ENCODE measurements at regions not wholly inside any gene's neighbourhood (a gene's known extent, or its start where the extent isn't known, plus 50 kb on each side); places are given as distances from the start of the nearest gene placed in this dataset.

GRCh38 chr12:124393414-124393790 is 98.5 kb downstream of the RFLNA start:
- peaks cover 36 to 56% of the 10 kb centered on the region in 2 donors for H3K4me1 Mint-ChIP-seq
- no peak for TF ChIP-seq CTCF (IDR thresholded peaks at IDR 0.05)
- H3K9me3 ChIP-seq (ENCODE audit: control insufficient read depth, insufficient read depth, low read length), result no peaks in the 10 kb centered on the region
- no peaks in the 10 kb centered on the region for H3K9me3 Mint-ChIP-seq
- H3K27ac ChIP-seq (ENCODE audit: low read length), result no peak overlapping the region
- no peaks in the 10 kb centered on the region for H3K27me3 ChIP-seq (ENCODE audit: control insufficient read depth, insufficient read depth, low read length)
- no peak for DNase-seq
- peaks cover 53% of the 10 kb centered on the region for H3K4me1 ChIP-seq (ENCODE audit: control insufficient read depth, insufficient read depth, low read length)
- no peaks in the 10 kb centered on the region for H3K27me3 Mint-ChIP-seq (ENCODE audit: low read depth in 2 of 2)
- no peak for ATAC-seq
- peaks cover 21% of the 10 kb centered on the region for H3K36me3 ChIP-seq (ENCODE audit: control insufficient read depth, insufficient read depth, low read length)
- H3K4me3 ChIP-seq (ENCODE audit: low read length), result no peak overlapping the region
- intact Hi-C loops (cut with micrococcal nuclease), result no loop called here
- WGBS (ENCODE audit: insufficient coverage), result 84% methylated on average over 3 of the region's 3 CpGs
- no peaks in the 10 kb centered on the region for H3K36me3 Mint-ChIP-seq
- H3K4me3 Mint-ChIP-seq, result no peak overlapping the region
- no peak overlapping the region for H3K27ac Mint-ChIP-seq

- DNase-seq (no peak), ATAC-seq (no peak)
- Histone ChIP-seq H3K36me3 (ENCODE audit: control insufficient read depth, insufficient read depth, low read length) (peaks cover 19% of the 10 kb centered on the region), H3K27ac (ENCODE audit: low read length) (no peak overlapping the region), H3K9me3 (ENCODE audit: control insufficient read depth, insufficient read depth, low read length) (no peaks in the 10 kb centered on the region), H3K4me3 (ENCODE audit: low read length) (no peak overlapping the region), H3K4me1 (ENCODE audit: control insufficient read depth, insufficient read depth, low read length) (peaks cover 59% of the 10 kb centered on the region), H3K27me3 (ENCODE audit: control insufficient read depth, insufficient read depth, low read length) (no peaks in the 10 kb centered on the region)
- Mint-ChIP-seq H3K27ac (peak overlapping the region in 1 of 2 donors; percentile 82), H3K36me3 (no peaks in the 10 kb centered on the region), H3K27me3 (ENCODE audit: low read depth in 2 of 2) (no peaks in the 10 kb centered on the region), H3K4me1 (peaks cover 36 to 61% of the 10 kb centered on the region in 2 donors), H3K4me3 (no peak overlapping the region), H3K9me3 (no peaks in the 10 kb centered on the region)
- WGBS (ENCODE audit: insufficient coverage), result 80% methylated on average over 20 of the region's 20 CpGs
- peak; percentile 10 for TF ChIP-seq CTCF (IDR thresholded peaks at IDR 0.05)
- intact Hi-C loops (cut with micrococcal nuclease), result no loop called here
Observed at GRCh38 chr12:124392667-124393413, 97.9 kb downstream of the RFLNA start.

GRCh38 chr12:124392271-124392666 is 97.4 kb downstream of the RFLNA start:
- no peak overlapping the region for H3K4me3 ChIP-seq (ENCODE audit: low read length)
- TF ChIP-seq CTCF (IDR thresholded peaks at IDR 0.05), result peak; percentile 20
- H3K36me3 Mint-ChIP-seq, result no peaks in the 10 kb centered on the region
- no peaks in the 10 kb centered on the region for H3K9me3 Mint-ChIP-seq
- 37% methylated on average over 16 of the region's 16 CpGs for WGBS (ENCODE audit: insufficient coverage)
- peaks cover 36 to 62% of the 10 kb centered on the region in 2 donors for H3K4me1 Mint-ChIP-seq
- H3K27ac ChIP-seq (ENCODE audit: low read length), result no peak overlapping the region
- no peaks in the 10 kb centered on the region for H3K27me3 ChIP-seq (ENCODE audit: control insufficient read depth, insufficient read depth, low read length)
- no peaks in the 10 kb centered on the region for H3K27me3 Mint-ChIP-seq (ENCODE audit: low read depth in 2 of 2)
- peaks cover 19% of the 10 kb centered on the region for H3K36me3 ChIP-seq (ENCODE audit: control insufficient read depth, insufficient read depth, low read length)
- peaks cover 59% of the 10 kb centered on the region for H3K4me1 ChIP-seq (ENCODE audit: control insufficient read depth, insufficient read depth, low read length)
- no peaks in the 10 kb centered on the region for H3K9me3 ChIP-seq (ENCODE audit: control insufficient read depth, insufficient read depth, low read length)
- peak overlapping the region; percentile 63 for H3K4me3 Mint-ChIP-seq
- intact Hi-C loops (cut with micrococcal nuclease), result no loop called here
- peak overlapping the region; percentile 62 to 82 for H3K27ac Mint-ChIP-seq
- DNase-seq, result peak; percentile 23 to 40
- peak; percentile 13 to 20 (median 16) for ATAC-seq
